Activated CD4-positive, alpha-beta T cell treated with anti-CD3 and anti-CD28 coated beads, Interleukin-2, amount 10 ng/mL, durations not matched to agents 7 days and 5 days (primary cell): ENCODE measurements at regions not wholly inside any gene's neighbourhood (a gene's known extent, or its start where the extent isn't known, plus 50 kb on each side); places are given as distances from the start of the nearest gene placed in this dataset.
A peak's percentile ranks its signal among the peaks of the same experiment; 100 is the strongest.

Source experiments
- CTCF ChIA-PET: fragments of 350-600 bp; sonication (Branson Sonifier 250); formaldehyde crosslinking; loops from one replicate; lab custom pipeline; 2021; ENCODE audit warnings: antibody characterized with exemption; lab: Charles Lee
- POLR2A ChIA-PET: fragments of 350-600 bp; sonication (Branson Sonifier 250); formaldehyde crosslinking; loops from one replicate; lab custom pipeline; 2021; ENCODE audit warnings: antibody characterized with exemption; lab: Charles Lee
- DNase-seq: peaks from one replicate; pipeline ENCODE4 v3.0.0-alpha.2; 2020
- H3K27ac Mint-ChIP-seq: one replicate; pipeline ENCODE4 v1.8.0; 2021; ENCODE audit warnings: mild to moderate bottlenecking, moderate library complexity, mixed read lengths
- H3K27me3 Mint-ChIP-seq: one replicate; pipeline ENCODE4 v1.8.0; 2021; ENCODE audit warnings: mixed read lengths
- H3K36me3 Mint-ChIP-seq: one replicate; pipeline ENCODE4 v1.8.0; 2021; ENCODE audit warnings: low read depth, mixed read lengths
- H3K4me1 Mint-ChIP-seq: one replicate; pipeline ENCODE4 v1.8.0; 2021; ENCODE audit warnings: mixed read lengths
- H3K4me3 Mint-ChIP-seq: one replicate; pipeline ENCODE4 v1.8.0; 2021; ENCODE audit warnings: mild to moderate bottlenecking, moderate library complexity, mixed read lengths
- H3K9me3 Mint-ChIP-seq: one replicate; pipeline ENCODE4 v1.8.0; 2021; ENCODE audit warnings: mixed read lengths

DNA sequence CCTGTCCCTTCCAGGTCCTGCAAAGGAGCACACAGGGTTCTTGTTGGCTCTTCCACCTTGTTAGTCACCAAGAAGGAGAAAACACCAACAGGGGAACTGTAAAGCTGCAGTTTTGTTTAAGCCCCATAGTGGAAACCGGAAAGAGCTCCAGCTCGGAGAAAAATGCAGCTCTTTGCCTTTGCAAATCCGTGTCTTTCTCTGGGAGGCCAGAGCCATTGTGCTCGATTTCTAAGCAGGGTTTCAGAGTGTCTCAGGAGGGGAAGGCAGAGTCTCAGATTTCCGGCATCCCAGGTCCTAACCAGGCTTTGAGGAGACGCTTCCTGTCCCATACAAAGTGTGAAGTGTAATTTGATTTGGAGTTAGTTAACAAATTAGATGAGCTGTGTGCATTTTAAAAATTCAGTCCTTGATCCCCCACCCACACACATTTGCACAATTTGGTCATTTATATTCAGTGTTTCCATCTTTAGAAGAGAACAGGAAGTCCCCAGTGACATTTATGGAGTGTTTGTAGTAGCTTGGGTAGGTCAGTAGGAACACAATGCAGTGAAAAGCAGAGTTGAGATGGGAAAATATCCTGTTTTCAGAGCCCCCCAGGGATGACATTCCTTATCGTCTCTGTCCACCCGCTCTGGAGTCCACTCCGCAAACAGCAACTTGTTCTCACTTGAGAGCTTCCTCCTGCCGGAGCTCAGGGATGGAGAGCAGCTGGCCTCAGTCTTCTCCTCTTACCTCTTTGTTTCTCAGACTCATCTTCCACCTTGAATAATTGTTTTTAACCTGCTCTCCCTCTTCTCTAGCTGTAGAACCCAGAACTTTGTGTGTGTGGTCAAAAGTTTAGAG is 331.9 kb downstream of the SEC14L1 start:
- Mint-ChIP-seq H3K4me3 (peak overlapping the region; percentile 11), H3K4me1 (peaks cover 97% of the 10 kb centered on the region), H3K27ac (peak overlapping the region; percentile 83), H3K36me3 (peaks cover 90% of the 10 kb centered on the region), H3K27me3 (no peaks in the 10 kb centered on the region), H3K9me3 (no peaks in the 10 kb centered on the region)
- CTCF ChIA-PET = interaction anchor here (0.6 to 1.6 kb wide), 9 partner anchors 8 to 341 kb away, joined by 3 to 6 read pairs (median 4); no protein-coding TSS in a partner anchor
- POLR2A ChIA-PET = interaction anchor here (0.6 to 1.3 kb wide), 3 partner anchors 32 to 486 kb away, joined by 3 read pairs; partner anchors contain the start of gene TNRC6C
- peak; percentile 37 for DNase-seq

DNA sequence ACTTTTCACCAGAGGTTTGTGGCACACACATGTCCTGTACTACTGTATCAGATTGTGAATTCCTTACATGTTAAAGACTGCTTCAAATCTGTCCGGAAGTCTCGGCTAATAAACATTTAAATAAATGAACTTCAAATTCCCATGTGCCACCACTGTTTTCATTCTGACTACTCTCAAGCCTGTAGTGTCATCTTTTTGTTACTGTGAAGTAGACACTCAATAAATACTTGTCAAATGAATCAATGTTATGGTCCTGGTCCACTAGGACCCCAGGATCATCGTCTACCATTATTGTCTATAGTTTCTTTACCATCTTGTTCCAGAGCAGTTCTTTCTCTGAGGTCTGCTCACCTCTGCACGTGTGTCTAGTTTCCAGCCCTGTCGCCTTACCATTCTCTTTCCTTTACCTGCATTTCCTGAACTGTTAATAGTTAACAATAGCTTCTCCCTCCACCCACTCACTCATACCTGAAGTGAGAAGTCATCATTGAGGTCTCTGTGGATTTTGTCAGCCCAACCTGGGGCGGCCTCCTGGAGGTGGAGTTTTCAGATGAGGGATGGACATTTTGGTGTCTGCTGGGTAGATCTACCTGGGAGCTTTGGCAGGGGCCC is 333.0 kb downstream of the SEC14L1 start:
- no peak for DNase-seq
- peaks cover 85% of the 10 kb centered on the region for H3K36me3 Mint-ChIP-seq

DNA sequence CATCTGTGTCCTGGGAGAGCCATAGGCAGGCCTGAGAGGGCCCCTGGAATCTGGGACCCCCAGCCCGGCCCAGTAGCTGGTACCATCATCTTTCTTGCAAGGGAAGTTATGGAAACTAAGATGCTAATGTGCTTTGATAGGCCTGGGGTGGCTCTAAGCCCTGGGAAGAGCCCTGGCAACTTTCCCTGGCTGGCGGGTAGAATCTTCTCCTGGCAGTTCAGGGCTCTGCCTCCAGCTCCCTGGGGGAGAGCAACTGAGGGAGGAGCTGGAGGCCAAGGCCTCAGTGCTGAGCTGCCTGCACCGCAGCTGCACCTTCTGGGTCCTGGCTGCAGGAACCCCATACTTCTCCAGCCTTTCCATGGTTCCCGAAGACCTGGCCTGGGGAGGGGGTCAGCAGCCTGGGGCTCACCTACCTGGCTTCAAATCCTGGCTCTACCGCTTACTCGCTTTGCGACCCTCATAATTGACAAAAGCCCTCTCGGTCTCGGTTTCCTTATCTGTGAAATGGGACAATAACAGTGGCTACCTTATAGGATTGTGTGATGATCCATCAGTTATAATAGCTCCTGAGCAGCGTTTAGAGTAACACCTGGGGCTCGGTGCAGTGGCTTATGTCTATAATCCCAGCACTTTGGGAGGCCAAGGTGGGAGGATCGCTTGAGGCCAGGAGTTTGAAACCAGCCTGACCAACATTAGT is 333.7 kb downstream of the SEC14L1 start:
- no peaks in the 10 kb centered on the region for H3K27me3 Mint-ChIP-seq
- CTCF ChIA-PET = interaction anchor here (0.6 to 2.4 kb wide), 8 partner anchors 12 to 610 kb away, joined by 3 to 10 read pairs (median 4); no protein-coding TSS in a partner anchor
- POLR2A ChIA-PET = interaction anchor here (0.6 kb wide), 2 partner anchors 8 to 21 kb away, joined by 5 to 7 read pairs; no protein-coding TSS in a partner anchor
- H3K27ac Mint-ChIP-seq = peak overlapping the region; percentile 69
- no peaks in the 10 kb centered on the region for H3K9me3 Mint-ChIP-seq
- H3K36me3 Mint-ChIP-seq = peaks cover 81% of the 10 kb centered on the region
- H3K4me3 Mint-ChIP-seq = no peak overlapping the region
- no peak for DNase-seq
- H3K4me1 Mint-ChIP-seq = peaks cover 97% of the 10 kb centered on the region

More for the DNA sequence above, 333.0 kb downstream of the SEC14L1 start:
- ChIA-PET CTCF (interaction anchor here (1.5 to 2.4 kb wide), 5 partner anchors 11 to 73 kb away, joined by 4 to 10 read pairs (median 5); no protein-coding TSS in a partner anchor), POLR2A (no interaction called here)
- Mint-ChIP-seq H3K9me3 (no peaks in the 10 kb centered on the region), H3K4me3 (peak overlapping the region; percentile 8), H3K27ac (peak overlapping the region; percentile 69), H3K27me3 (no peaks in the 10 kb centered on the region), H3K4me1 (peaks cover 97% of the 10 kb centered on the region)

DNA sequence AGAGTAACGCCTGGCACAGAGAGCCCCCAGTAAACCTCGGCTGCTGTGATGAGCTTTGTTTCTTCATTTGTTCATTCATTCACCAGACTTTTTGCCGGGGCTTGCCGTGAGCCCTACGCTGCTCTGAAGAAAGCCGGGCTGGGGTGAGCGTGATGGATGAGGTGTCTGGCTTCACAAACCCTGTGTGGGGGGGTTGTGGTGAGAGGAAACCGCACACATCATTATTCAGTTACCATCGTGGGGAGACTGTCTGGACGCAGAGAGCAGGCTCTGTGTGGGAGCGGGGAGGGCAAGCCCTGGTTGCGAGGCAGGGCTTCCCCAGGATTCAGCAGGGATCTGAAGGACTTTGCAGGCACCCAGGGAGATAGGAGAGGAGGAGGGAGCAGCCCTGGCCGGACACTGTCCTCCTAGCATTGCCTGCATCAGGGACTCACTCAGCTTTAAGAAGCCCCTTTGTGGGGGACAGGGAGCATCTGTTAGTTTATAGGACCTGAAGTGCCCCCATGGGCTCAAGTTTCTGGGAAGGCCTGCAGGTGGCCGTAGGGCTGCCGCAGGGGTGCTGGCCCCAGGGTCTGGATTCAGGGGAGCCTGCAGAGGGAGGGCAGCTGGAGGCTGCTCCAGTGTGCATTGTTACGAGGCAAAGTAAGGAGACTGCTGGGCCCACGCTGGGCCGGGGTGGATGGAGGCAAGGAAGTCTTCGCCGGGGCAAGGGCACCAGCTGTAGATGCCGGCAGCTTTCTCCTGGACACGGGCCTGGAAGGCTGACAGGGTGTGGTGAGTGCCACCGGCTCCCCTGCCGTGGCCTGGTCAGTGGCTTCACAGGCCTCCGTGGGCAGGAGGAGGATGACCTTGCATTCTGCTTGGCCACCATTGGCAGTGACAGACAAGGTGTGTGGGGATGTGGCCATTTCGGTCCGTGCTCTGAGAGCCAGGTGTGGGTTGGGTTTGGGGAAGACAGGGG is 334.5 kb downstream of the SEC14L1 start:
- H3K9me3 Mint-ChIP-seq = no peaks in the 10 kb centered on the region
- peak overlapping the region; percentile 73 for H3K27ac Mint-ChIP-seq
- CTCF ChIA-PET = interaction anchor here (0.6 to 2.4 kb wide), 8 partner anchors 12 to 610 kb away, joined by 3 to 10 read pairs (median 4); no protein-coding TSS in a partner anchor
- POLR2A ChIA-PET = interaction anchor here (0.6 kb wide), 2 partner anchors 8 to 20 kb away, joined by 5 to 7 read pairs; no protein-coding TSS in a partner anchor
- no peaks in the 10 kb centered on the region for H3K27me3 Mint-ChIP-seq
- peaks cover 91% of the 10 kb centered on the region for H3K4me1 Mint-ChIP-seq
- H3K36me3 Mint-ChIP-seq = peaks cover 75% of the 10 kb centered on the region
- H3K4me3 Mint-ChIP-seq = peak overlapping the region; percentile 37
- DNase-seq = peak; percentile 56

DNA sequence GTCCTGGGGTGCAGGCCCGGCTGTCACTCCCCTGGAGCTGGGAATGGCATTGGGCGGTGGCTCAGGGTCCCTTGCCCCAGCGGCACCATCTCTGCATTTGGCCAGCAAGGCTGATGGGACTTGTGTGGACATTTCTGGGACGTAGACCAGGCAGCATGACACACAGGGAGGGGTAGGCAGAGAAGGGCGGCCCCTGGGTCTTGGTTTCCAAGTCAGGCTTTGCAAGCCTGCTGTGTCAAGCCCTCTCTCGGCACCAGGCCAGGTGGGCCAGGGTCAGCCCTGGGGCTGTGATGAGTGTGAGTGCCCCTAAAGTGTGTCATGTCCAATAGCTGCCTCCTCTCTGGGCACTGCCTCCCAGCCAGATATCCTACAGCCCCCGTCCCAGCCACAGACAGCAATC is 335.2 kb downstream of the SEC14L1 start:
- H3K9me3 Mint-ChIP-seq = no peaks in the 10 kb centered on the region
- H3K4me3 Mint-ChIP-seq = no peak overlapping the region
- H3K27ac Mint-ChIP-seq = peak overlapping the region; percentile 46
- H3K4me1 Mint-ChIP-seq = peaks cover 84% of the 10 kb centered on the region
- ChIA-PET POLR2A (no interaction called here), CTCF (interaction anchor here (1.5 to 2.4 kb wide), 2 partner anchors 46 to 76 kb away, joined by 5 to 10 read pairs; no protein-coding TSS in a partner anchor)
- no peaks in the 10 kb centered on the region for H3K27me3 Mint-ChIP-seq
- peaks cover 70% of the 10 kb centered on the region for H3K36me3 Mint-ChIP-seq
- no peak for DNase-seq

DNA sequence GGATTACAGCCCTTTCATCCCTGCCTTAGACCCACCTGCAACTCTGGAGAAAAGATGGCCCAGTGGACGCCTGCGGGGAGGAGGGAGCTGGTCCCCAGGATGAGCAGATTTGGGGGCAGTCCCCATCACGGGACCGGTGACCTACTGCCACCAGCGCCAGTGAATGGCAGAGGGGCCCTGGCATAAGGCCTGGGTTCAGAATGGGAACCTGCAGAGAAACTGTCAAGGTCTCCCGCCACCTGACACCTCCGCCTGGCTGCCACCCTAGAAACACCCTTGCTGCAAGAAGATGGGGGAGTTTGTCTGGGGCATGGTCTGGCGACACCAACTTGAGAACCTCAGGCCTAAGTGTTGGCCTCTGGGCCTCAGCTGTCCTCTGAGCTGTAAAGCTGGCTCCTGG is 335.7 kb downstream of the SEC14L1 start:
- CTCF ChIA-PET = interaction anchor here (1.5 kb wide), 2 partner anchors 17 to 76 kb away, joined by 4 to 5 read pairs; no protein-coding TSS in a partner anchor
- H3K36me3 Mint-ChIP-seq = peaks cover 70% of the 10 kb centered on the region
- peaks cover 82% of the 10 kb centered on the region for H3K4me1 Mint-ChIP-seq
- no peaks in the 10 kb centered on the region for H3K27me3 Mint-ChIP-seq
- POLR2A ChIA-PET = no interaction called here
- H3K4me3 Mint-ChIP-seq = no peak overlapping the region
- DNase-seq = no peak
- peak overlapping the region; percentile 31 for H3K27ac Mint-ChIP-seq
- H3K9me3 Mint-ChIP-seq = no peaks in the 10 kb centered on the region

DNA sequence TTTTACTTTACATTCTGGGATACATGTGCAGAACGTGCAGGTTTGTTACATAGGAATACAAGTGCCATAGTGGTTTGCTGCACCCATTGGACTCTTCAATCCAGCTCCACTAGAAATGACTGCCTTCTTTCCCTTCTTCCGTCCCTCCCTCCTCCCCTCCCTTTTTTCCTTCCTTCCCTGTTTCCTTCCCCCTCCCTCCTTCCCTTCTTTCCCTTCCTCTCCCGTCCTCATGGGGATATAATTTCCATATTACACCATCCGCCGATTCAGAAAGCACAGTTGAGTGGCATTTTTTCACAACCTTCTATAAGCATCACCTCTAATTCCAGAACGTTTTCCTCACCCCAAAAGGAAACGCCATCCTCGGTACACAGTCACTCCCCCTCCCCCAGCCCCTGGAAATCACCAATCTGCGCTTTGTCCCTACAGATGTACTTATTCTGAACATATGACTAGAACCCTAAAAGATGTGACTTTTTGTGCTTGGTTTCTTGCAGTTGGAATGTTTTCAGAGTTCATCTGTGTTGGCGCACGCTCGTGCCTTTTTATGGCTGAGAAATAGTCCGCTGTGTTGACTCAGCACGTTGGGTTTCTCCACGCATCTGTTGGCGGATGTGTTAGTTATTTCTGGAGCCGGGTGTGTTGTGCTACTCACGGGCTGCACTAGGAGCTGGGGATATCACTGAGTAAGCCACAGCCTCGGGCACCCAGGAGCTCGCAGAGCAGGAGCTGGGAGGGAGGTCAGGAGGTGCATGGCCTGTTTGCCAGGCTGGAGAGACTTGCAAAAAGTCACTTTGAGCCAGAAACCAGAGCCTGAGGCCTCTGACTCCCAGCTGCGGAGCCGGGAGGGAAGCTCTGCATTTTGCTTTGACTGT is 336.4 kb downstream of the SEC14L1 start:
- no peak overlapping the region for H3K4me3 Mint-ChIP-seq
- peaks cover 78% of the 10 kb centered on the region for H3K4me1 Mint-ChIP-seq
- H3K27ac Mint-ChIP-seq = peak overlapping the region; percentile 72
- H3K27me3 Mint-ChIP-seq = no peaks in the 10 kb centered on the region
- DNase-seq = no peak
- no peaks in the 10 kb centered on the region for H3K9me3 Mint-ChIP-seq
- POLR2A ChIA-PET = interaction anchor here (0.6 kb wide), 2 partner anchors 18 to 39 kb away, joined by 4 to 5 read pairs; no protein-coding TSS in a partner anchor
- CTCF ChIA-PET = interaction anchor here (1.0 to 1.5 kb wide), 3 partner anchors 17 to 77 kb away, joined by 4 to 5 read pairs (median 4); no protein-coding TSS in a partner anchor
- H3K36me3 Mint-ChIP-seq = peaks cover 70% of the 10 kb centered on the region

DNA sequence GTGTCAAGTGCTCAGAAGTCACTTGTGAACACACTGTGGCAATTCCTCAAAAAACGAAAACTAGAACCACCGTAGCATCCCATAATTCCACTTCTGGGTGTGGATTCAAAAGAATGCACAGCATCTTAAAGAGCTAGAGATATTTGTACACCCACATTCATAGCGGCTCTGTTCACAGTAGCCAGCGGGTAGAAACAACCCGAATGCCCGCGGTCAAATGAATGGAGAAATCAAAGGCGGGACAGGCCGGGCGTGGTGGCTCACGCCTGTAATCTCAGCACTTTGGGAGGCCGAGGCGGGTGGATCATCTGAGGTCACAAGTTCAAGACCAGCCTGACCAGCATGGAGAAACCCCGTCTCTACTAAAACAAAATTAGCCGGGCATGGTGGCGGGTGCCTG is 337.5 kb downstream of the SEC14L1 start:
- peaks cover 69% of the 10 kb centered on the region for H3K4me1 Mint-ChIP-seq

DNA sequence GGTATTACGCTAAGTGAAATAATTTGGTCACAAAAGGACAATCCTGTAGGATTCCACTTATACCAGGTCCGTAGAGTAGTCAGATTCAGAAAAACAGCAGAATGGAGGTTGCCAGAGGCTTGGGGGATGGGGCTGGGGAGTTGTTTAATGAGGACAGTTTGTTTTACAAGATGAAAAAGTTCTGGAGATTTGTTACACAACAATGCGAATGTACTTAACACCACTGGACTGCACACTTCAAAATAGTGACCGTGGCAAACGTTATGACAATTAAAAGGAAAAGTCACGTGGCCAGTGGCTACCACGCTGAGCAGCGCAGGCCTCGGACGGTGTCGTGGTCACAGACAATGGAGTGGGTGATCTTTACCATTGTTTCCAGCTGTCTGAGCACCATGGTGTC is 338.1 kb downstream of the SEC14L1 start:
- Mint-ChIP-seq H3K4me3 (no peak overlapping the region), H3K27me3 (no peaks in the 10 kb centered on the region), H3K4me1 (peaks cover 64% of the 10 kb centered on the region), H3K27ac (peak overlapping the region; percentile 73), H3K36me3 (peaks cover 54% of the 10 kb centered on the region), H3K9me3 (no peaks in the 10 kb centered on the region)
- ChIA-PET POLR2A (no interaction called here), CTCF (interaction anchor here (0.8 to 1.3 kb wide), 2 partner anchors 13 to 33 kb away, joined by 3 to 4 read pairs; no protein-coding TSS in a partner anchor)
- no peak for DNase-seq

More for the DNA sequence above, 337.5 kb downstream of the SEC14L1 start:
- no peak for DNase-seq
- no peaks in the 10 kb centered on the region for H3K27me3 Mint-ChIP-seq
- POLR2A ChIA-PET = no interaction called here
- peaks cover 60% of the 10 kb centered on the region for H3K36me3 Mint-ChIP-seq
- H3K27ac Mint-ChIP-seq = no peak overlapping the region
- H3K9me3 Mint-ChIP-seq = no peaks in the 10 kb centered on the region
- CTCF ChIA-PET = interaction anchor here (0.7 to 1.3 kb wide), 4 partner anchors 12 to 49 kb away, joined by 3 to 4 read pairs (median 4); no protein-coding TSS in a partner anchor
- no peak overlapping the region for H3K4me3 Mint-ChIP-seq

DNA sequence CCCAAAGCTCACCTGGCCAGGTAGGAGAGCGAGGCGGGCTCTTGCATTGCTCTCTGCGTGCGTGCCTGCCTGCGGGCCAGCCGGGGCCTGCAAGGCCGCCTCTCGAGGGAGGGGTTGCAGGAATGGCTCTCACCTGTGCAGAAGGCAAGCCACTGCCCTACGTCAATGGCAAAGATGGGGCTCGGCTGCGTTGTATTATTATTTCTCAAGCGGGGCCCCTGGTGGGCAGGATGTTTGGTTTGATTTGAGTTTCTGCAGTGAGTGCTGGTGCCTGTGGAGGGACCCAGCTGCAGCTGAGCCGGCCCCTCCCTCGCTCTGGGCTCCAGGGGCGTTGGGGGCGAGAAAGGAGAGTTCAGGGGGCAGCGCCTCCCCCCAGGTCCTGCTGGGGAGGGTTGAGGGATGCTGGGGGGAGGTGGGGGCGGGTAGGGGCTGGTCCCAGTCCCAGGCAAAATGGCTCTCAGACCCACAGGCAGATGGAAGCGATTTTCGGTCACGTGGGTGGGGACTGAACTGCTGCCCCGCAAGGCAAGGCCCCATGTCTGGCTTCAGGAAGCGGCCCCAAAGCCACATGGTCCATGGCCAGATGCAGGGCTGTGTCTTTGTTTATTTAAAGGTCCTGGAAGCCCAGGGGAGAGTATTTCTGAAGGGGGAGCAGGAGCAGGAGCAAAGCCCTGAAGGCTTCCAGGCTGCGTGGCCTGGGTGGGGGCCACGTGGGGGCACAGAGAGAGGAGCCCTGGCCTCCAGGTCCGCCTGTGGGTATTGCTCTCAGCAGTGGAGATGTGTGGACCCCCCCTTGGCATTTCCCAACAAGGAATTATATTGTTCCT is 338.8 kb downstream of the SEC14L1 start:
- H3K27me3 Mint-ChIP-seq = no peaks in the 10 kb centered on the region
- peaks cover 47% of the 10 kb centered on the region for H3K36me3 Mint-ChIP-seq
- peak overlapping the region; percentile 74 for H3K27ac Mint-ChIP-seq
- ChIA-PET CTCF (interaction anchor here (1.3 kb wide), 1 partner anchor 13 kb away, joined by 3 read pairs; no protein-coding TSS in a partner anchor), POLR2A (no interaction called here)
- H3K9me3 Mint-ChIP-seq = no peaks in the 10 kb centered on the region
- H3K4me1 Mint-ChIP-seq = peaks cover 57% of the 10 kb centered on the region
- H3K4me3 Mint-ChIP-seq = no peak overlapping the region
- no peak for DNase-seq
